Mucosa of rectum (tissue), 2 donors: ENCODE measurements at regions not wholly inside any gene's neighbourhood (a gene's known extent, or its start where the extent isn't known, plus 50 kb on each side); places are given as distances from the start of the nearest gene placed in this dataset.
"Not testable (repeated sequence)": the region's sequence is repeated elsewhere in the genome, so short reads cannot be mapped to it uniquely, and the experiment has no call there.

Source experiments
- H3K27ac ChIP-seq, 2 donors: one replicate each; pipeline ENCODE4 v1.7.0; 2013; ENCODE audit warnings: inconsistent platforms in 2 of 2, low read depth in 2 of 2, low read length in 2 of 2
- H3K27me3 ChIP-seq, 2 donors: one replicate each; pipeline ENCODE4 v1.7.0; 2013; ENCODE audit warnings: low read length in 2 of 2; ENCODE audit not compliant: control insufficient read depth in 2 of 2, insufficient read depth in 2 of 2
- H3K36me3 ChIP-seq, 2 donors: one replicate each; pipeline ENCODE4 v1.7.0; 2013; ENCODE audit warnings: low read length in 2 of 2; ENCODE audit not compliant: control insufficient read depth in 2 of 2, insufficient read depth in 2 of 2
- H3K4me1 ChIP-seq, 2 donors: one replicate each; pipeline ENCODE4 v1.7.0; 2013; ENCODE audit warnings: low read length in 2 of 2, mild to moderate bottlenecking in 1 of 2; ENCODE audit not compliant: control insufficient read depth in 2 of 2, insufficient read depth in 2 of 2
- H3K4me3 ChIP-seq, 2 donors: one replicate each; pipeline ENCODE4 v1.7.0; 2013; ENCODE audit warnings: low read length in 2 of 2
- H3K9ac ChIP-seq, 2 donors: one replicate each; pipeline ENCODE4 v1.7.0; 2013; ENCODE audit warnings: low read length in 2 of 2, low read depth in 1 of 2, mild to moderate bottlenecking in 1 of 2
- H3K9me3 ChIP-seq, 2 donors: one replicate each; pipeline ENCODE4 v1.7.0; 2013; ENCODE audit warnings: low read length in 2 of 2; ENCODE audit not compliant: control insufficient read depth in 2 of 2
- donor health status: healthy.
- donor health status: Normal muscosa, but diverticular disease.

DNA sequence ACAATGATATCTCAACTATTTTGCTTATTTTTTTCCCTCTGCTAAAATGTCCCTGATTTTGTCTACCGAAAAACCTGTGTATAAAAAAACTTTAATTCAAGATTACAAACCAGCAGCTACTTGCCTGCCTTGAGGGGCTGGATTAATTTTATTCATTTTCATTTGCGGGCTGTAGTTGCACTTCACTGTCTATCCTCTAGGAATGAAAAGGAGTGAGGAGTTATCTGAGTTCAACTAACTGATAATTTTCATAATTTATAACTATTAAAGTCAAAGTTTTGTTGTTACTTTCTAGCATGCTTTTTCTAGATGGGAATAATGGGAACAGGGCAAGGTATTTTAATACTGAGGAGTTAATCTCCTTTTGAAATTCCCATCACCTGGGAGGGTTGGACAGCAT lies 50.3 kb upstream of the AGTPBP1 start:
- not testable (repeated sequence) for H3K4me1 ChIP-seq, H3K27ac ChIP-seq, H3K36me3 ChIP-seq, H3K9ac ChIP-seq, H3K9me3 ChIP-seq, H3K27me3 ChIP-seq, H3K4me3 ChIP-seq

GRCh38 chr9:85802978-85803695 lies 61.4 kb upstream of the AGTPBP1 start:
- H3K27ac ChIP-seq, H3K4me3 ChIP-seq, H3K9me3 ChIP-seq, H3K27me3 ChIP-seq, H3K9ac ChIP-seq, H3K36me3 ChIP-seq, H3K4me1 ChIP-seq: not testable (repeated sequence)

DNA sequence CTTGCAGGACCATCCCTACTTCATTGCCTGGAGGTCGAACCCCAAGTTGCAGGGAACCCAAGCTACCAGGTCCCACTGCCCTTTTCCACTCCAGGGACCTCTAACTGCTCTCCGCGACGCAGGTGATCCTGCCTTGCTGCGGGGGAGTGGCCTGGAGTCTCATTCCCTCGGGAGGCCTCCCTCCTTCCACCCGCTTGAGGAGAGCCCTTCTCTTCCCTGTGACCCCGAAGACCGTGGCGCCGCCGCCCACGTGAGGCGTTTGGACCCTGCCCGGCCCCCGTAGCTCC lies 63.0 kb upstream of the AGTPBP1 start:
- not testable (repeated sequence) for H3K4me1 ChIP-seq, H3K36me3 ChIP-seq, H3K9me3 ChIP-seq, H3K27me3 ChIP-seq
- peak overlapping the region in 1 of 2 donors; percentile 51 for H3K9ac ChIP-seq
- peak overlapping the region; percentile 80 to 81 for H3K27ac ChIP-seq
- H3K4me3 ChIP-seq, result peak overlapping the region; percentile 54 to 73

DNA sequence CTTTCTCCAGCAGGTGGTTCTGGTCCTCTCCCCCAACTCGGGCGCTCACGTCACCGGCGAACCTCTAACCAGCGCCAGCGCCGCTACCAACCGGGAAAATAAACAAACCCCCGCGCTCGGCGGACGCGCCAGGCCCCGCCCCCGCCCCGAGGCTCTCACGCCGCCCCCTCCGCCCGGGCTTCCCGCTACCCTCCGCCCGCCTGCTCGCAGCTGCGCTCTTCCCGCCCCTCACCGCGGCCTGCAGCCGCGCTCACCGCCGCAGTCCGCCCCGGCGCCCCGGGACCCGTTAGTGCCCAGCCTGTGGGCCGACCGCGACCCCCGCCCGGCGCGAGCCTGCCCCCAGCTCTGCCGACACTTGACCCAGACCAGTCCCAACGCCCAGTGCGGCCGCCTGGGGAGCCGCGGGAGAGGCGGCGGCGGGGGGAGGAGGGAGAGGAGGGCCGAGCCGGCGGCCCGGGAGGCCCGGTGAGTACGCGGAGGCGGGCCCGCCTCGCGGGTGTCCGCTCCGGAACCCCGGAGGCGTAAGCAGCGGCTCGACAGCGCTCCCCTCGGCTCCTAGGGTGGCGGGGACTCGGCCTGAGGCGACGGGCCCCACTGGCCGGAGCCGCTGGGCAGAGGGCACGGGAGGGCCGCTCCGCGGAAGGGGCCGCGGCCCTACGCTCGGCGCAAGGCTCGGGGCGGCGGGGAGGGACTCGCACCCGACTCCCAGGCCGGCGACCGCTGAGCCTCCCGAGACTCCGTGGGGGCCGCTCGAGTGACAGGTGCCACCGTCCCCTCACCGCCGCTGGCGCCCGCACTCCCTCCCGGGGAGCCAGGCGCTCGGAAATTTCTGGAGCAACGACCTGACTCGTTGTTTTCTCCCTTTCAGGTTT lies 63.6 kb upstream of the AGTPBP1 start:
- H3K27me3 ChIP-seq, H3K36me3 ChIP-seq, H3K9me3 ChIP-seq, H3K4me1 ChIP-seq: not testable (repeated sequence)
- Histone ChIP-seq H3K9ac (peak overlapping the region; percentile 43 to 81), H3K27ac (peak overlapping the region; percentile 80 to 81), H3K4me3 (peak overlapping the region; percentile 73 to 74)

DNA sequence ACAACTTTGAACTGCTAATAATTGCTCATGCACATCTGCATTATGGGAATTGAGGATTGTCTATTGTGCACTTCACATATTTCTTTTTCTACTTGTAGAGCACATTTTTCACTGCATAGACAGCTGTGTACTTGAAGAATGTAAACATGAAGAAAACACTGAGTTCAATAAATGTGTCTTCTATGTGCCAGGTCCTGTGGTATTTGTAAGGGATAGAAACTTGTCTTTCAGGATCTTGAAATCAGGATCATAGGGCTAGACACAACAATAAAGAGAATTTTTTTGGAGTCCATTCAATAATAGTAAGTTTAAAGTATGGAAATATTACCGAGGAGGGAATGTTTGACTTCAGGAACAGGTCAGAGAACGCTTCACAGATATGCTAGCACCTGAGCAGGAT lies 66.6 kb upstream of the AGTPBP1 start:
- H3K27me3 ChIP-seq, H3K36me3 ChIP-seq, H3K9ac ChIP-seq, H3K27ac ChIP-seq, H3K9me3 ChIP-seq, H3K4me3 ChIP-seq, H3K4me1 ChIP-seq: not testable (repeated sequence)

- H3K9ac ChIP-seq, H3K4me1 ChIP-seq, H3K36me3 ChIP-seq, H3K27me3 ChIP-seq, H3K27ac ChIP-seq, H3K9me3 ChIP-seq, H3K4me3 ChIP-seq: not testable (repeated sequence)
These were observed 71.6 kb upstream of the AGTPBP1 start for GRCh38 chr9:85813388-85813787.

DNA sequence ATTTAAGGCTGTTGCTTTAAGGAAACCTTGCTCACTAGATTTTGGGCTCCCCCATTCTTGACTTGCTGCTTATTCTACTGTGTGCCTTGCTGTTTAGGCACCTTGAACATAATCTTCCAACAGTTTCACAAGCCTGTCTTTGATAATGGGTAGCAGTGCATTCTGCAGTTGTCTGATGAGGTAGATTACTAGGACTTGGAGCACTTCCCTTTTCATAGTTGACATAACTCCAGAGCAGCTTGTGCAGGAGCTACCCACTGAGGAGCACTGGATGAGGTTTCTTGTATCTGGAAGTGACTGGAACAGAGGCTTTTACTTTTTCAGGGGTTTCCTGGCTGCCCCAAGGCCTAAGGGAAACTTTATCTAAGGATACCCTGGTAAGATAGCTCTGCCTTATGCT lies 73.0 kb upstream of the AGTPBP1 start:
- not testable (repeated sequence) for H3K36me3 ChIP-seq

GRCh38 chr9:85818971-85819370 lies 77.2 kb upstream of the AGTPBP1 start:
- not testable (repeated sequence) for H3K27ac ChIP-seq, H3K9me3 ChIP-seq

More for the DNA sequence above, 73.0 kb upstream of the AGTPBP1 start:
- H3K9me3 ChIP-seq, H3K4me1 ChIP-seq, H3K4me3 ChIP-seq, H3K27me3 ChIP-seq, H3K9ac ChIP-seq, H3K27ac ChIP-seq: not testable (repeated sequence)

DNA sequence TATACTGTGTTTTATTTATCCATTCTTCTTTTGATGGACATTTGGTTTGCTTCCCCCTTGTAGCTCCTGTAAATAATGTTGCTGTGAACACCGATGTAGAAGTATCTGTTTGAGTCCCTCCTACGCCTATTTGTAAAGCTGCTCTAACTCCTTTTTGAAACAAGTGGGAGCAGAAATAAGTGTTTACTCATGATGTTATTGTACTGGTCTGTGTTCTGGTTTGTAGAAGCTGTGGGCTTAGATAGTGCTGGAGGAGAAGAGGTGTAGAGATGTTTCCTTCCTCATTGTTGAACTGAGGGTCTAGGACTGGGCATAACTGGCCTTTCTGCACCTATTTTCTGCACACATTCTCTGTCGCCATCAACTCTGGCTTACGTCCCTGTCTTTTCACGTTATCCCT lies 78.8 kb upstream of the AGTPBP1 start:
- H3K9me3 ChIP-seq, H3K9ac ChIP-seq, H3K4me3 ChIP-seq, H3K4me1 ChIP-seq, H3K27me3 ChIP-seq, H3K36me3 ChIP-seq, H3K27ac ChIP-seq: not testable (repeated sequence)

More at GRCh38 chr9:85818971-85819370, 77.2 kb upstream of the AGTPBP1 start:
- H3K4me1 ChIP-seq, H3K4me3 ChIP-seq, H3K27me3 ChIP-seq, H3K9ac ChIP-seq, H3K36me3 ChIP-seq: not testable (repeated sequence)

- H3K9ac ChIP-seq, H3K4me1 ChIP-seq, H3K9me3 ChIP-seq, H3K27me3 ChIP-seq, H3K36me3 ChIP-seq, H3K4me3 ChIP-seq, H3K27ac ChIP-seq: not testable (repeated sequence)
These were observed 83.2 kb upstream of the AGTPBP1 start for GRCh38 chr9:85824949-85825348.
